ENCODE measurements at regions not wholly inside any gene's neighbourhood (a gene's known extent, or its start where the extent isn't known, plus 50 kb on each side); places are given as distances from the start of the nearest gene placed in this dataset.
"Not testable (repeated sequence)": the region's sequence is repeated elsewhere in the genome, so short reads cannot be mapped to it uniquely, and the experiment has no call there.

DNA sequence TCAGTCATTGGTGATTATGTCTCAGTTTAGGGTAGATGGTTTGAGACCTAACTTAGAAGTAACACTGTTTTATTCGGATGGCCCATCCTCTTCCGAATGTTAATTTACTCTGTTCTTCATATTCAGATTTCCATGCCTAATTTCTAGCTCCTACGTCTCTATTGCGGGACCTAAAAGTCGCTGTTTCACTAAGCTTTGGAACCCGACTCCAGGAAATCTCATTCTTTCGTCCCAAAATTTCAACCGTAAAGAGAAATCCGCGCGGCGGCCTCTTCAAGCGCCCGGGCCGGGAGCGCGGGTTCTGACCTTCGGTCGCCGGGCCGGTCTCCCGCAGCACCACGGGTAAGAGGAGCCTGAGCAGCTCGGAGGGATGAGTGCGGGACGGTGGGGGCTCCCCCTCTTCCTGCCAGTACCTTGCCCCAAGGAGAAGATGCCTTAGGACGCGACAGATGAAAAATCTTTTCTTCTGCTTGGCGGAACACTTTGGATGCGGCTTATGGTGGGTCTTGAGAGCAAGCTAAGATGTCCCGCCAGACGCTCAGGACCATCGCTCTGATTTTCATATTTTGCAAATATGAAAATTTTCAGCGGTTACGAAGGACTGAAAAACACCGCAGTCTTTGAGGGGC, 128.7 kb downstream of the PPIAL4G start:
- no peak for TF ChIP-seq CTCF (IDR thresholded peaks at IDR 0.05)
- H3K4me3 Mint-ChIP-seq (ENCODE audit: unreplicated experiment), result no peak overlapping the region
- H3K4me1 Mint-ChIP-seq (ENCODE audit: low read depth), result peaks cover 8% of the 10 kb centered on the region
- H3K9me3 Mint-ChIP-seq (ENCODE audit: low read depth), result no peaks in the 10 kb centered on the region
- H3K36me3 Mint-ChIP-seq (ENCODE audit: low read depth), result peaks cover 2% of the 10 kb centered on the region
- peaks cover 29% of the 10 kb centered on the region for H3K27me3 Mint-ChIP-seq (ENCODE audit: low read depth)
- H3K27ac Mint-ChIP-seq (ENCODE audit: unreplicated experiment), result no peak overlapping the region
- no peak for DNase-seq (ENCODE audit: low spot score)

DNA sequence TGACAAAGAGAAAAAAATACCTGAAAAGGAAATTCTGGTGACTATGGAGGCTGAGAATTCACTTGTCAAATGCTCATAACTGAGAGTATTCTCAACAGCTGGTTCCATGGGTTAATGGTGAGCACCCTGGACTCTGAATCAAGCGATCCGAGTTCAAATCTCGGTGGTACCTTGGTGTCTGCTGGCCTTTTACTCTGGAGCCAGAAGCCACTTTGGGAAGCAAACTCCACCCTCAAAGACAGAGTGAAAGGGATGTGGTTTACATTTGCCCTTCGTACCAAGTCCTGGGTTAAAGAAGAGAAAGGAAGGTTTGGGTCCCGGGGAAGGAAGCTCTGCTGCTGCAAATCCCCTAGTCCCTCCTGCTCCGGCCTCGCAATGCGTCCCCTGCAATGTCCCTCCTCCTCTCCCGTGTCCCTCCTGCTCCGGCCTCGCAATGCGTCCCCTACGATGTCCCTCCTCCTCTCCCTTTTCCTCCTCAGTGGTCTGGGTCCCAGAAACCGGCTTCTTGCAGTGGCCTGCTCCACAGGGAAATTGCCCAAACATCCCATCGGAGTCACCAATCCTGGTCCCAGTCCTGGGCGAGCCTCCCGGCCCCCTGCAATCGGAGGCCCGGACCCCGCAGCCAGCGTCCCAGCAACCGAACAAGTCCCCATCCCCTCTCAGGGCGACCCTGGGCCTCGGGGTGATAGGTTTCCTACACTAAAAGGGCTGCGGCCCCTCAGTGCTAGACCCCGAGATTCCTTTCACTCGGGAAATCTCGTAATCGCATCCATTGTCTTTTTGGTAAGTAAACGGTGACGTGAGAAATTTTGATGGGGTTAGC, 129.4 kb downstream of the PPIAL4G start:
- Mint-ChIP-seq H3K27me3 (ENCODE audit: low read depth) (peaks cover 36% of the 10 kb centered on the region), H3K36me3 (ENCODE audit: low read depth) (peaks cover 4% of the 10 kb centered on the region), H3K9me3 (ENCODE audit: low read depth) (no peaks in the 10 kb centered on the region), H3K4me3 (ENCODE audit: unreplicated experiment) (peak overlapping the region; percentile 31), H3K27ac (ENCODE audit: unreplicated experiment) (no peak overlapping the region), H3K4me1 (ENCODE audit: low read depth) (peaks cover 8% of the 10 kb centered on the region)
- no peak for TF ChIP-seq CTCF (IDR thresholded peaks at IDR 0.05)
- no peak for DNase-seq (ENCODE audit: low spot score)

DNA sequence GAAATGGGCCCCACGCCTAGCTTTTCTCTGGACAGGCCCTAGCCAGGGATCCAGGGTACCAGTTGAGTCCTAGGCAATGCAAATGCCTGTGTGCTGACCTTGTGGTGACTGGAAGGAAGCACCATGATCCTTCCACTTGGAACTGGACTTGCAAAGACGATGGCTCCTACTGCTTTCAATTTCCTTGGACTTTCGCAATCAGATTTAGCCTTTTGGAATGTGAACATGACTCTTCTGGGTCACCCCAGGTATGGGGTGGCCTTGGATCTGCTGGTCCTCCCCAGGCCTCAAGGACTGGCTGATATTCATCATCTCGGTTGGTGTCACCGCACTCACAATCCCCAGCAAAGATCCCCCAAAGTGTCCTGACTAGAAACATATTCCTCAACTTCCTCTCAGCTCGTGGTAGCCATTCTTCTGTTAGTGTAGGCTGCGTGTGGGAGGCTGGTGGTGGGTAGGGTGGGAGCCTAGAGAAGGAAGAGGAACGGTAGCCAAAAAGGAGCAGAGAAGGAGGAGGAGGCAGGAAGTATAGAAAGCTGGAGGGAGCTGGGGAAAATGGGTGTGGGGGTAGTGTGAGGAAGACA, 130.5 kb downstream of the PPIAL4G start:
- TF ChIP-seq CTCF (IDR thresholded peaks at IDR 0.05), result no peak
- peaks cover 7% of the 10 kb centered on the region for H3K4me1 Mint-ChIP-seq (ENCODE audit: low read depth)
- H3K36me3 Mint-ChIP-seq (ENCODE audit: low read depth), result peaks cover 4% of the 10 kb centered on the region
- peak overlapping the region; percentile 19 for H3K27ac Mint-ChIP-seq (ENCODE audit: unreplicated experiment)
- H3K4me3 Mint-ChIP-seq (ENCODE audit: unreplicated experiment), result no peak overlapping the region
- H3K27me3 Mint-ChIP-seq (ENCODE audit: low read depth), result peaks cover 37% of the 10 kb centered on the region
- no peaks in the 10 kb centered on the region for H3K9me3 Mint-ChIP-seq (ENCODE audit: low read depth)
- no peak for DNase-seq (ENCODE audit: low spot score)

GRCh38 chr1:148347781-148348180, 135.3 kb downstream of the PPIAL4G start:
- H3K4me1 Mint-ChIP-seq (ENCODE audit: low read depth), result peaks cover 10% of the 10 kb centered on the region
- peaks cover 4% of the 10 kb centered on the region for H3K36me3 Mint-ChIP-seq (ENCODE audit: low read depth)
- H3K9me3 Mint-ChIP-seq (ENCODE audit: low read depth), result no peaks in the 10 kb centered on the region
- DNase-seq (ENCODE audit: low spot score), result no peak
- no peak overlapping the region for H3K27ac Mint-ChIP-seq (ENCODE audit: unreplicated experiment)
- H3K4me3 Mint-ChIP-seq (ENCODE audit: unreplicated experiment), result no peak overlapping the region
- no peak for TF ChIP-seq CTCF (IDR thresholded peaks at IDR 0.05)
- H3K27me3 Mint-ChIP-seq (ENCODE audit: low read depth), result peaks cover 35% of the 10 kb centered on the region

DNA sequence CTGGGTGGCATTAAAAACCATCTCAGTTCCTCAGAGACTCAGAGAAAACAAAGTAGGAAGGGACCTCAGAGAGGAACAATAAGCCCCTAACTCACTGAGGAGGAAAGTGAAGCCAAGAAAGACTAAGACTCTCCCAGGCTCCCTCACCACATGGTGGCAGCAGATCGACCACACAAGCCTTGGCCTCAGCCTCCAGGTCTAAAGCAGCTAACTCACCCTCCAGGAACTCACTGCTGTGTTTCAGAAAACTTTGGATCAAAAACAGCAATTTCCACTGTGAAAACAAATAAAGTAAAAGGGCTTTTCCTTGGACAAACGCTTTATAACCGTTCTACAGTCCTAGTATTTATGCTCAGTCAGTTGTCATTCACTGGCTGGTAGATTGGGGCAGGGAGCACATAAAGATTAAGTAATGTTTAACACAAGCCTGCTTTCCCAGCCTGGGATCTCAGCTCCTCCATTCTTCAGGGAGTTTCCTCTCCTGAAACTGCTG, 137.4 kb downstream of the PPIAL4G start:
- H3K9me3 Mint-ChIP-seq (ENCODE audit: low read depth); DNase-seq (ENCODE audit: low spot score); H3K4me3 Mint-ChIP-seq (ENCODE audit: unreplicated experiment); H3K36me3 Mint-ChIP-seq (ENCODE audit: low read depth); H3K4me1 Mint-ChIP-seq (ENCODE audit: low read depth): not testable (repeated sequence)
- peak; percentile 81 for TF ChIP-seq CTCF (IDR thresholded peaks at IDR 0.05)
- Mint-ChIP-seq H3K27ac (ENCODE audit: unreplicated experiment) (peak overlapping the region; percentile 72), H3K27me3 (ENCODE audit: low read depth) (peaks cover 19% of the 10 kb centered on the region)

- not testable (repeated sequence) for H3K36me3 Mint-ChIP-seq (ENCODE audit: low read depth); H3K4me3 Mint-ChIP-seq (ENCODE audit: unreplicated experiment); DNase-seq (ENCODE audit: low spot score); H3K4me1 Mint-ChIP-seq (ENCODE audit: low read depth); H3K9me3 Mint-ChIP-seq (ENCODE audit: low read depth); H3K27ac Mint-ChIP-seq (ENCODE audit: unreplicated experiment); H3K27me3 Mint-ChIP-seq (ENCODE audit: low read depth)
Measured at GRCh38 chr1:148344651-148345050, 138.5 kb downstream of the PPIAL4G start.

- DNase-seq (ENCODE audit: low spot score); H3K4me3 Mint-ChIP-seq (ENCODE audit: unreplicated experiment); H3K4me1 Mint-ChIP-seq (ENCODE audit: low read depth); H3K36me3 Mint-ChIP-seq (ENCODE audit: low read depth); H3K27ac Mint-ChIP-seq (ENCODE audit: unreplicated experiment); H3K9me3 Mint-ChIP-seq (ENCODE audit: low read depth): not testable (repeated sequence)
- peaks cover 14% of the 10 kb centered on the region for H3K27me3 Mint-ChIP-seq (ENCODE audit: low read depth)
Measured at GRCh38 chr1:148341729-148342128, 141.4 kb downstream of the PPIAL4G start.

Data from chondrocyte (in vitro differentiated cells).